Caco-2 (cell line): ENCODE measurements at regions not wholly inside any gene's neighbourhood (a gene's known extent, or its start where the extent isn't known, plus 50 kb on each side); places are given as distances from the start of the nearest gene placed in this dataset.

Source experiments
- BruUV-seq: library from RNA; stranded (reverse); fragments of 400-500 nt; replicated peaks from 2 replicates; lab custom pipeline; 2021; lab: Mats Ljungman, UMichigan
- CTCF ChIA-PET: fragments of 300-600 bp; sonication (Branson Sonifier 250); formaldehyde crosslinking; loops from one replicate; lab custom pipeline; 2022; ENCODE audit warnings: antibody characterized with exemption; lab: Charles Lee
- POLR2A ChIA-PET: fragments of 300-600 bp; sonication (Branson Sonifier 250); formaldehyde crosslinking; loops from one replicate; lab custom pipeline; 2022; ENCODE audit warnings: antibody characterized with exemption; lab: Charles Lee
- DNase-seq, 2 experiments: peaks; one replicate each; pipeline versions ENCODE4 v3.0.0 to v3.0.0-alpha.2; 2020 to 2022
- H3K27me3 ChIP-seq: replicated peaks from 2 replicates; pipeline ENCODE4 v1.6.0; 2011; ENCODE audit warnings: low read length; ENCODE audit not compliant: control insufficient read depth, insufficient read depth
- H3K36me3 ChIP-seq: 2 replicates; pipeline ENCODE4 v1.5.1; 2011; ENCODE audit warnings: low read length; ENCODE audit not compliant: control insufficient read depth, insufficient read depth
- H3K4me1 ChIP-seq: fragments of 250-450 bp; sonication (Bioruptor Pico); 2 replicates; pipeline ENCODE4 v1.5.1; 2020; ENCODE audit warnings: mild to moderate bottlenecking
- H3K4me3 ChIP-seq: 2 replicates; pipeline ENCODE4 v1.5.1; 2011; ENCODE audit warnings: low read depth, mild to moderate bottlenecking, control low read depth, low read length
- H3K9me3 ChIP-seq: fragments of 250-450 bp; sonication (Bioruptor Pico); 2 replicates; pipeline ENCODE4 v1.5.1; 2020; ENCODE audit warnings: mild to moderate bottlenecking, moderate library complexity
- H3K27ac Mint-ChIP-seq: one replicate; pipeline ENCODE4 v1.8.0; 2022; ENCODE audit warnings: mixed read lengths; ENCODE audit not compliant: unreplicated experiment
- H3K27me3 Mint-ChIP-seq: one replicate; pipeline ENCODE4 v1.8.0; 2022; ENCODE audit warnings: mixed read lengths; ENCODE audit not compliant: insufficient read depth, unreplicated experiment
- H3K36me3 Mint-ChIP-seq: one replicate; pipeline ENCODE4 v1.8.0; 2022; ENCODE audit warnings: mild to moderate bottlenecking, mixed read lengths; ENCODE audit not compliant: insufficient read depth, unreplicated experiment
- H3K4me1 Mint-ChIP-seq: one replicate; pipeline ENCODE4 v1.8.0; 2022; ENCODE audit warnings: low read depth, mixed read lengths; ENCODE audit not compliant: unreplicated experiment
- H3K4me3 Mint-ChIP-seq: one replicate; pipeline ENCODE4 v1.8.0; 2022; ENCODE audit warnings: mild to moderate bottlenecking, moderate library complexity, mixed read lengths; ENCODE audit not compliant: unreplicated experiment
- H3K9me3 Mint-ChIP-seq: one replicate; pipeline ENCODE4 v1.8.0; 2022; ENCODE audit warnings: mixed read lengths; ENCODE audit not compliant: unreplicated experiment
- CTCF ChIP-seq, 2 experiments: fragments of 200-600 bp in 1 of 2; IDR thresholded peaks; 1 replicate in 1 of 2; 2 replicates in 1 of 2; pipeline versions ENCODE4 v1.5.1 to v1.8.0; 2011 to 2022; ENCODE audit warnings: antibody characterized with exemption in 1 of 2, control low read depth in 1 of 2, inconsistent platforms in 1 of 2, low read depth in 1 of 2, low read length in 1 of 2, mild to moderate bottlenecking in 1 of 2, moderate library complexity in 1 of 2; ENCODE audit not compliant: insufficient read depth in 1 of 2, severe bottlenecking in 1 of 2, unreplicated experiment in 1 of 2
- intact Hi-C: fragments of 100-400 bp; cut with micrococcal nuclease; formaldehyde crosslinking; loops from one replicate; pipeline ENCODE4 v1.10.0; 2022; ENCODE audit not compliant: unreplicated experiment

GRCh38 chr12:126879842-126880241 is 1387.1 kb upstream of the TMEM132C start:
- Mint-ChIP-seq H3K27me3 (no peaks in the 10 kb centered on the region), H3K9me3 (no peaks in the 10 kb centered on the region), H3K4me1 (no peaks in the 10 kb centered on the region), H3K27ac (no peak overlapping the region), H3K36me3 (no peaks in the 10 kb centered on the region), H3K4me3 (no peak overlapping the region)
- Histone ChIP-seq H3K27me3 (no peaks in the 10 kb centered on the region), H3K9me3 (no peaks in the 10 kb centered on the region), H3K36me3 (no peaks in the 10 kb centered on the region), H3K4me3 (no peak overlapping the region), H3K4me1 (no peaks in the 10 kb centered on the region)
- no peak for DNase-seq
- intact Hi-C loops: no loop called here
- no TSS peak for BruUV-seq
- TF ChIP-seq CTCF (IDR thresholded peaks at IDR 0.05; ENCODE audit: insufficient read depth in 1 of 2, low read depth in 1 of 2, low read length in 1 of 2, severe bottlenecking in 1 of 2, unreplicated experiment in 1 of 2): no peak
- POLR2A ChIA-PET: no interaction called here
- CTCF ChIA-PET: no interaction called here

- H3K36me3 ChIP-seq: no peaks in the 10 kb centered on the region
- no peak overlapping the region for H3K4me3 Mint-ChIP-seq
Observed at GRCh38 chr12:126883697-126884096, 1383.3 kb upstream of the TMEM132C start.

GRCh38 chr12:126889501-126889900 is 1377.5 kb upstream of the TMEM132C start:
- Histone ChIP-seq H3K9me3 (no peaks in the 10 kb centered on the region), H3K4me1 (no peaks in the 10 kb centered on the region), H3K4me3 (no peak overlapping the region), H3K36me3 (no peaks in the 10 kb centered on the region), H3K27me3 (no peaks in the 10 kb centered on the region)
- peaks cover 9% of the 10 kb centered on the region for H3K9me3 Mint-ChIP-seq
- CTCF ChIA-PET: no interaction called here
- H3K4me1 Mint-ChIP-seq: no peaks in the 10 kb centered on the region
- no peaks in the 10 kb centered on the region for H3K36me3 Mint-ChIP-seq
- no peak overlapping the region for H3K4me3 Mint-ChIP-seq
- H3K27me3 Mint-ChIP-seq: no peaks in the 10 kb centered on the region
- no TSS peak for BruUV-seq
- intact Hi-C loops: no loop called here
- no peak overlapping the region for H3K27ac Mint-ChIP-seq
- no peak for TF ChIP-seq CTCF (IDR thresholded peaks at IDR 0.05; ENCODE audit: insufficient read depth in 1 of 2, low read depth in 1 of 2, low read length in 1 of 2, severe bottlenecking in 1 of 2, unreplicated experiment in 1 of 2)
- POLR2A ChIA-PET: no interaction called here
- DNase-seq: no peak

More at GRCh38 chr12:126883697-126884096, 1383.3 kb upstream of the TMEM132C start:
- no peaks in the 10 kb centered on the region for H3K4me1 Mint-ChIP-seq
- intact Hi-C loops: no loop called here
- POLR2A ChIA-PET: no interaction called here
- TF ChIP-seq CTCF (IDR thresholded peaks at IDR 0.05; ENCODE audit: insufficient read depth in 1 of 2, low read depth in 1 of 2, low read length in 1 of 2, severe bottlenecking in 1 of 2, unreplicated experiment in 1 of 2): no peak
- H3K9me3 Mint-ChIP-seq: no peaks in the 10 kb centered on the region
- H3K36me3 Mint-ChIP-seq: no peaks in the 10 kb centered on the region
- no peaks in the 10 kb centered on the region for H3K27me3 ChIP-seq
- H3K4me3 ChIP-seq: no peak overlapping the region
- CTCF ChIA-PET: no interaction called here
- DNase-seq: no peak
- no peaks in the 10 kb centered on the region for H3K4me1 ChIP-seq
- no TSS peak for BruUV-seq
- no peaks in the 10 kb centered on the region for H3K9me3 ChIP-seq
- no peaks in the 10 kb centered on the region for H3K27me3 Mint-ChIP-seq
- no peak overlapping the region for H3K27ac Mint-ChIP-seq
